Ascending aorta (tissue), 2 donors: ENCODE measurements at regions not wholly inside any gene's neighbourhood (a gene's known extent, or its start where the extent isn't known, plus 50 kb on each side); places are given as distances from the start of the nearest gene placed in this dataset.
"Not testable (repeated sequence)": the region's sequence is repeated elsewhere in the genome, so short reads cannot be mapped to it uniquely, and the experiment has no call there.

Source experiments
- DNase-seq, 2 donors: peaks; one replicate each; pipeline ENCODE4 v3.0.0-alpha.2; 2019; ENCODE audit warnings: low spot score in 2 of 2
- H3K27ac ChIP-seq, 2 donors: fragments of 200-600 bp; sonication (generic); one replicate each; pipeline ENCODE4 v1.5.1; 2016 to 2017; ENCODE audit warnings: mild to moderate bottlenecking in 1 of 2
- H3K27me3 ChIP-seq: fragments of 200-600 bp; sonication (generic); one replicate; pipeline ENCODE4 v1.5.1; 2017
- H3K36me3 ChIP-seq, 2 donors: fragments of 200-600 bp; sonication (generic); one replicate each; pipeline ENCODE4 v1.5.1; 2016
- H3K4me1 ChIP-seq, 2 donors: fragments of 200-600 bp; sonication (generic); one replicate each; pipeline ENCODE4 v1.5.1; 2016 to 2017; ENCODE audit warnings: mild to moderate bottlenecking in 1 of 2
- H3K4me3 ChIP-seq, 2 donors: fragments of 200-600 bp; sonication (generic); one replicate each; pipeline ENCODE4 v1.5.1; 2016 to 2017; ENCODE audit warnings: mild to moderate bottlenecking in 1 of 2
- H3K9me3 ChIP-seq, 2 donors: fragments of 200-600 bp; sonication (generic); one replicate each; pipeline ENCODE4 v1.5.1; 2016
- intact Hi-C: fragments of 100-400 bp; cut with DNase I; formaldehyde crosslinking; loops from one replicate; pipeline ENCODE4 v1.15.1; 2023
- TF ChIP-seq, protein P1 (sequence below), 3 experiments: fragments of 200-600 bp in 2 of 3; fragments of 450-650 bp in 1 of 3; sonication (generic) in 2 of 3; IDR thresholded peaks; one replicate each; pipeline ENCODE4 v1.5.1; 2016 to 2019; ENCODE audit warnings: antibody characterized with exemption in 3 of 3, mild to moderate bottlenecking in 1 of 3, moderate library complexity in 1 of 3

DNA sequence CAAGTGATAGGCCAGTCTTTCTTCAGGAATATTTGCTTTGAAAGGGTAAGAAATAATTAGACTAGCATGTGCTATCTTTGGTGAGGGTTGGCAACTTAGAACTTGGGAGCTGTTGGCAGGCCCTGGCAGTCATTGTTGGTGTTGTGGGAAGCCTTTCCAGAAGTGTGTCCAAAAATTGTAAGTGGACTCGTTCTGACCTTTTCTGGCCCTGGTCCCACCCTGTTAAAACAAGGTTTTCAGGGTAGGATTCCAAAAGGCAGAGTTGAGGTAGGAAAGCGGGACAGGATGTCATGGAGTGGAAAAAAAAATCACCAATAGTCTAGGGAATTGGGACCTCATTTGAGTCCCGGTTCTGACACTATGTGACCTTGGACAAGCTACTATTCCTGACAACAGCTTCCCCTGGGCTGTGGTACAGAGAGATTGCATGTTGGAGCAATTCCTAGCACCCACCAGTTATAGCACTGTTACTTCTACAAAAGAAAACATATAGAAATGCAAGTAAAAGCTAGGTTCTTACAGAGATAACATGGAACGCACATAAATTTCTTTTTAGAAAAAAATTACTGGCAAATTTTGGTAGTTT lies 299.3 kb upstream of the DDI1 start:
- Histone ChIP-seq H3K27ac (peak overlapping the region; percentile 33 to 45), H3K4me3 (no peak overlapping the region), H3K27me3 (no peaks in the 10 kb centered on the region), H3K9me3 (no peaks in the 10 kb centered on the region), H3K4me1 (peaks cover 0 to 11% of the 10 kb centered on the region in 2 donors), H3K36me3 (no peaks in the 10 kb centered on the region)
- DNase-seq, result peak in 1 of 2 donors; percentile 65
- TF ChIP-seq, protein P1, sequence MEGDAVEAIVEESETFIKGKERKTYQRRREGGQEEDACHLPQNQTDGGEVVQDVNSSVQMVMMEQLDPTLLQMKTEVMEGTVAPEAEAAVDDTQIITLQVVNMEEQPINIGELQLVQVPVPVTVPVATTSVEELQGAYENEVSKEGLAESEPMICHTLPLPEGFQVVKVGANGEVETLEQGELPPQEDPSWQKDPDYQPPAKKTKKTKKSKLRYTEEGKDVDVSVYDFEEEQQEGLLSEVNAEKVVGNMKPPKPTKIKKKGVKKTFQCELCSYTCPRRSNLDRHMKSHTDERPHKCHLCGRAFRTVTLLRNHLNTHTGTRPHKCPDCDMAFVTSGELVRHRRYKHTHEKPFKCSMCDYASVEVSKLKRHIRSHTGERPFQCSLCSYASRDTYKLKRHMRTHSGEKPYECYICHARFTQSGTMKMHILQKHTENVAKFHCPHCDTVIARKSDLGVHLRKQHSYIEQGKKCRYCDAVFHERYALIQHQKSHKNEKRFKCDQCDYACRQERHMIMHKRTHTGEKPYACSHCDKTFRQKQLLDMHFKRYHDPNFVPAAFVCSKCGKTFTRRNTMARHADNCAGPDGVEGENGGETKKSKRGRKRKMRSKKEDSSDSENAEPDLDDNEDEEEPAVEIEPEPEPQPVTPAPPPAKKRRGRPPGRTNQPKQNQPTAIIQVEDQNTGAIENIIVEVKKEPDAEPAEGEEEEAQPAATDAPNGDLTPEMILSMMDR (IDR thresholded peaks at IDR 0.05), result no peak
- intact Hi-C loops, result no loop called here

DNA sequence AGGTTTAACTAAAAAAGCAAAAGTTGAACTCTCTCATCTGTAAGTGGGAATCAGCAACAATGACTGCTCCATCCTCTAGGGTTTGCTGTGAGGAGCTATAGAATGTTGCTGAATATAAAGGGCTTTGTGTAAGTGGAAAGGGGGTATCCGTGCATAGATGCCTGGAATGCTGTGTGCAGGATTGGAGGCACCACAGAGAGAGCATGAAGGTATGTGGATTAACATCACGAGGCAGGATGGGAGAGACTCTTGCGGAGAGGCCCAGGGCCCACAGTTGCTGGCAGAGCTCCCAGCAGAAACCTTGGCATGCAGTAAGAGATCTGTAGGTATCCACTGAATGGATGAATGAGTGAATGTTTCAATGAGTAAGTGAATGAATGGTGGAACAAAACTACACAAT lies 298.7 kb upstream of the DDI1 start:
- no peak for DNase-seq
- TF ChIP-seq, protein P1 (IDR thresholded peaks at IDR 0.05), result no peak
- no peaks in the 10 kb centered on the region for H3K36me3 ChIP-seq
- intact Hi-C loops, result no loop called here
- H3K27ac ChIP-seq, result peak overlapping the region in 1 of 2 donors; percentile 25
- H3K9me3 ChIP-seq, result no peaks in the 10 kb centered on the region
- H3K4me1 ChIP-seq, result peaks cover 0 to 11% of the 10 kb centered on the region in 2 donors
- H3K4me3 ChIP-seq, result no peak overlapping the region
- no peaks in the 10 kb centered on the region for H3K27me3 ChIP-seq

DNA sequence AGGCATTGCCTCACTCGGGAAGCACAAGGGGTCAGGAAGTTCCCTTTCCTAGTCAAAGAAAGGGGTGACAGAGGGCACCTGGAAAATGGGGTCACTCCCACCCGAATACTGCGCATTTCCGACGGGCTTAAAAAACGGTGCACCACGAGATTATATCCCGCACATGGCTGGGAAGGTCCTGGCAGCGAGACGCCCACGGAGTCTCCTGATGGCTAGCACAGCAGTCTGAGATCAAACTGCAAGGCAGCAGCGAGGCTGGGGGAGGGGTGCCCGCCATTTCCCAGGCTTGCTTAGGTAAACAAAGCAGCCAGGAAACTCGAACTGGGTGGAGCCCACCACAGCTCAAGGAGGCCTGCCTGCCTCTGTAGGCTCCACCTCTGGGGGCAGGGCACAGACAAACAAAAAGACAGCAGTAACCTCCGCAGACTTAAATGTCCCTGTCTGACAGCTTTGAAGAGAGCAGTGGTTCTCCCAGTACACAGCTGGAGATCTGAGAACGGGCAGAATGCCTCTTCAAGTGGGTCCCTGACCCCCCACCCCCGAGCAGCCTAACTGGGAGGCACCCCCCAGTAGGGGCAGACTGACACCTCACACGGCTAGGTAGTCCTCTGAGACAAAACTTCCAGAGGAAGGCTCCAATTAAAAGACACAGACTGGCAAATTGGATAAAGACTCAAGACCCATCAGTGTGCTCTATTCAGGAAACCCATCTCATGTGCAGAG lies 297.2 kb upstream of the DDI1 start:
- H3K4me1 ChIP-seq, result peaks cover 0 to 11% of the 10 kb centered on the region in 2 donors
- H3K36me3 ChIP-seq, H3K27me3 ChIP-seq, H3K9me3 ChIP-seq, H3K27ac ChIP-seq, intact Hi-C loops, DNase-seq, H3K4me3 ChIP-seq: not testable (repeated sequence)

DNA sequence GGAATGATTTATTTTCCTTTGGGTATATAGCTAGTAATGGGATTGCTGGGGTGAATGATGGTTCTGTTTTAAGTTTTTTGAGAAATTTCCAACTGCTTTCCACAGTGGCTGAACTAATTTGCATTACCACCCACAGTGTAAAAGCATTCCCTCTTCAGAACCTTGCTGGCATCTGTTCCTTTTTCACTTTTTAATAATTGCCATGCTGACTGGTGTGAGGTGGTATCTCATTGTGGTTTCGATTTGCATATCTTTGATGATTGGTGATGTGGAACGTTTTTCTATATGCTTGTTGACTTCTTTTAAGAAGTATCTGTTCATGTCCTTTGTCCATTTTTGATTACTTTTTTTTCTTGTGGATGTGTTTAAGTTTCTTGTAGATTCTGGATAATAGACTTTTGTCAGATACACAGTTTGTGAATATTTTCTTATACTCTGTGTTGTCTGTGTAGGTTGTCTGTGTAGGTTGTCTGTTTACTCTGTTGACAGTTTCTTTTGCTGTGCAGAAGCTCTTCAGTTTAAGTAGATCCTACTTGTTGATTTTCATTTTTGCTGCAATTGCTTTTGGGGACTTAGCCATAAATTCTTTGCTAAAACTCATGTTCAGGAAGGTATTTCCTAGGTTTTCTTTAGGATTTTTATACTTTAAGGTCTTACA lies 291.8 kb upstream of the DDI1 start:
- DNase-seq, result no peak
- intact Hi-C loops, result no loop called here
- Histone ChIP-seq H3K4me1 (no peaks in the 10 kb centered on the region), H3K4me3 (no peak overlapping the region), H3K36me3 (no peaks in the 10 kb centered on the region), H3K27me3 (no peaks in the 10 kb centered on the region), H3K27ac (no peak overlapping the region), H3K9me3 (peaks cover 0 to 5% of the 10 kb centered on the region in 2 donors)
- TF ChIP-seq, protein P1 (IDR thresholded peaks at IDR 0.05), result no peak

DNA sequence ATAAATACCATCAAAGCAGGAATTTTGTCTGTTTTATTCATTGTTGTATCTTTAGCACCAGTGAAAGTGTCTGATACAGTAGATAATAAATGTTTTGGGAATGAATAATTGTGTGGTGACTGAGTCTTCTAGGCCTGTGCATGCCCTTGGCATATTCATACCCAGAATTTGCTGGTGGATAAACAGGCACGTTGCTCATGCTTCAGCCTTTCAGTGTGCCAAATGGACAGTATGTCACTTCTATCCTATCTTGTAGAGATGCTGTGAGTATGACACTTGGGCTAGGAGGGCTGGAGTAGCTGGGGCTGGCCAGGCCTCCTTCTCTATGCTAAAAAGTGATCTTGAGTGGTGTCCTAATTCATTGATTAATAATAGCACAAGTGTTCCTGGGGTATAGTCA lies 287.3 kb upstream of the DDI1 start:
- TF ChIP-seq, protein P1 (IDR thresholded peaks at IDR 0.05), result no peak
- no peaks in the 10 kb centered on the region for H3K4me1 ChIP-seq
- no peak overlapping the region for H3K4me3 ChIP-seq
- H3K27ac ChIP-seq, result no peak overlapping the region
- H3K36me3 ChIP-seq, result no peaks in the 10 kb centered on the region
- H3K27me3 ChIP-seq, result no peaks in the 10 kb centered on the region
- no peak for DNase-seq
- peaks cover 0 to 5% of the 10 kb centered on the region in 2 donors for H3K9me3 ChIP-seq
- intact Hi-C loops, result no loop called here

DNA sequence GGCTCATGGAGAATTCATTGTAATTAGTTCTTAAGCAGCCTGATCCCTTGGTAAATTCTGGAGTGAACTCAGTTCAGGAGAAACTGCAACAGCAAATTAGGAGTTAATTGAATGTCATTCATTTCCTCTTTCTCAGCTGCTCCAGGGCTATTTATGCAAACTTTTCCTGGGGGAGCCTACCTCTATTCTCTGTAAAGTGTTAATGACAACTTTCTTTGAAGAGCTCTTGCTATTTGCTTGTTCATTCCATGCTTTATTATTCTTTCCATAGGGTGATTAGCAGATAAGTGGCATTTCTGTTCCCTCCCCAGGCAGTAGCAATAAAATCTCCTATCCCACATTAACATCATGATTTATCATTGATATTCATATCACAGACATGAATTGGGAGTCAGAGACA lies 267.6 kb upstream of the DDI1 start:
- Histone ChIP-seq H3K27me3 (no peaks in the 10 kb centered on the region), H3K4me1 (peaks cover 0 to 10% of the 10 kb centered on the region in 2 donors), H3K9me3 (no peaks in the 10 kb centered on the region), H3K27ac (no peak overlapping the region), H3K4me3 (no peak overlapping the region), H3K36me3 (no peaks in the 10 kb centered on the region)
- TF ChIP-seq, protein P1 (IDR thresholded peaks at IDR 0.05), result no peak
- intact Hi-C loops, result no loop called here
- no peak for DNase-seq
